ENCODE measurements at regions not wholly inside any gene's neighbourhood (a gene's known extent, or its start where the extent isn't known, plus 50 kb on each side); places are given as distances from the start of the nearest gene placed in this dataset.
"Not testable (repeated sequence)": the region's sequence is repeated elsewhere in the genome, so short reads cannot be mapped to it uniquely, and the experiment has no call there.

DNA sequence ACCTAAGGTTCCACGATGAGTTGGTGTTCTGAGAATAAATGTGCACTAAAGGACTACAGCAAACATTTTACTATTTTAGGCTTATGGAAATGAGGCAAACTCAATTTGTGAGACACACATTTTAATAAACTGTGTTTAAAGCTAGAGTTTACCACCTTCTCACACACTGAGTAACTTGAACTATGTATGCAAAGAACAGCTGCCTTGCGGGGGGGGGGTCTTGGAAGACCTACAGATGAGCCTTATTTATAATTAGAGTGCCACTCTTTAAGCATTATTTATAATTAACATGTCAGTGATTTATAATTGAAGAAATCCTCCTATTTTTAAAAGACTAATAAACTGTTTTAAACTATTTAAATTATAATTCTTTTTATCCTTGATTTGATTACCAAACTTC, 300.4 kb downstream of the DLEU7 start:
- no peak overlapping the region for H3K4me3 ChIP-seq (replicated peaks; ENCODE audit: low read depth, low read length)
- DNase-seq (ENCODE audit: low read depth), result no peak

DNA sequence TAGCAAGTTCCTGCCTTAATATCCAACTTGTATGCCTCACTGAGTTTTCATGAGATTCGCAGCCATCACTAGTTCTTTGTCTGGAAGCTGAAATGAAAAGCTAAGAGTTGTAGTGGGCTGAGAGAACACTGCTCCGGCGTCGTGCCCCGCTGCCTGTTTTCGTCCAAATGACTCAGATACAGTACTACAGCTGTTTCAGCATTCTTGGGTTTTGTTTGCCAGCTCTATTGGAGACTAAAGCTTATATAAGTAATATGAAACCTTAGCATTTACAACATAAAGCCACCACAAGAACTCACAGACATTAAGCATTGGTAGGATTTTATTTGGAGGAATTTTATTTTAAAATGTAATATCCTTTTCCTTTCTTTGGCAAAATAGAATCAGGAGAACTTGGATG, 299.7 kb downstream of the DLEU7 start:
- H3K4me3 ChIP-seq (replicated peaks; ENCODE audit: low read depth, low read length), result no peak overlapping the region
- TF ChIP-seq, protein P1, sequence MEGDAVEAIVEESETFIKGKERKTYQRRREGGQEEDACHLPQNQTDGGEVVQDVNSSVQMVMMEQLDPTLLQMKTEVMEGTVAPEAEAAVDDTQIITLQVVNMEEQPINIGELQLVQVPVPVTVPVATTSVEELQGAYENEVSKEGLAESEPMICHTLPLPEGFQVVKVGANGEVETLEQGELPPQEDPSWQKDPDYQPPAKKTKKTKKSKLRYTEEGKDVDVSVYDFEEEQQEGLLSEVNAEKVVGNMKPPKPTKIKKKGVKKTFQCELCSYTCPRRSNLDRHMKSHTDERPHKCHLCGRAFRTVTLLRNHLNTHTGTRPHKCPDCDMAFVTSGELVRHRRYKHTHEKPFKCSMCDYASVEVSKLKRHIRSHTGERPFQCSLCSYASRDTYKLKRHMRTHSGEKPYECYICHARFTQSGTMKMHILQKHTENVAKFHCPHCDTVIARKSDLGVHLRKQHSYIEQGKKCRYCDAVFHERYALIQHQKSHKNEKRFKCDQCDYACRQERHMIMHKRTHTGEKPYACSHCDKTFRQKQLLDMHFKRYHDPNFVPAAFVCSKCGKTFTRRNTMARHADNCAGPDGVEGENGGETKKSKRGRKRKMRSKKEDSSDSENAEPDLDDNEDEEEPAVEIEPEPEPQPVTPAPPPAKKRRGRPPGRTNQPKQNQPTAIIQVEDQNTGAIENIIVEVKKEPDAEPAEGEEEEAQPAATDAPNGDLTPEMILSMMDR (IDR thresholded peaks at IDR 0.05; ENCODE audit: low read length, missing control alignments), result no peak
- DNase-seq (ENCODE audit: low read depth), result peak; percentile 72

More for the DNA sequence above, 300.4 kb downstream of the DLEU7 start:
- TF ChIP-seq, protein P1 (IDR thresholded peaks at IDR 0.05; ENCODE audit: low read length, missing control alignments), result no peak

DNA sequence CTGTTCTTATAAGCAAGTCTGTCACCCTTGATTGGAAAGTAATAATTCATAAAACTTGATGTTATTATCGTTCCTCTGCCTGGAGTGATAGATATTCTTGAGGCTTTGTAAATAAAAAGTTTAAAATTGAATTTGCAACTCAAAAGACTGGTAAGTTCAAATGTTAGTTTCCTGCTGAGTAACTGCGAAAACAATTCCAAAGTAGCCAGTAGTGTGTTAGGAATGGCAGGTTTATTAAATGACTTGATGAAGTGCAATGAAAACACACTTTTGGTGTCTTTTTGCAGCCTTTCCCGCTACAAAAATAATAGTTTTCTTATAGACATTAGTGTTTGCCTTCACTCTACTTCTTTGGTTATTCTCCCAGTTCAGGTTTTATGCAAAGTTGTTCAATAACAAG, 299.3 kb downstream of the DLEU7 start:
- TF ChIP-seq, protein P1 (IDR thresholded peaks at IDR 0.05; ENCODE audit: low read length, missing control alignments), result no peak
- no peak for DNase-seq (ENCODE audit: low read depth)
- H3K4me3 ChIP-seq (replicated peaks; ENCODE audit: low read depth, low read length), result no peak overlapping the region

DNA sequence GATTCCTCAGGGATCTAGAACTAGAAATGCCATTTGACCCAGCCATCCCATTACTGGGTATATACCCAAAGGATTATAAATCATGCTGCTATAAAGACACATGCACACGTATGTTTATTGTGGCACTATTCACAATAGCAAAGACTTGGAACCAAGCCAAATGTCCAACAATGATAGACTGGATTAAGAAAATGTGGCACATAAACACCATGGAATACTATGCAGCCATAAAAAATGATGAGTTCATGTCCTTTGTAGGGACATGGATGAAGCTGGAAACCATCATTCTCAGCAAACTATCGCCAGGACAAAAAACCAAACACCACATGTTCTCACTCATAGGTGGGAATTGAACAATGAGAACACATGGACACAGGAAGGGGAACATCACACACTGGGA, 296.3 kb downstream of the DLEU7 start:
- not testable (repeated sequence) for DNase-seq (ENCODE audit: low read depth); H3K4me3 ChIP-seq (replicated peaks; ENCODE audit: low read depth, low read length)

DNA sequence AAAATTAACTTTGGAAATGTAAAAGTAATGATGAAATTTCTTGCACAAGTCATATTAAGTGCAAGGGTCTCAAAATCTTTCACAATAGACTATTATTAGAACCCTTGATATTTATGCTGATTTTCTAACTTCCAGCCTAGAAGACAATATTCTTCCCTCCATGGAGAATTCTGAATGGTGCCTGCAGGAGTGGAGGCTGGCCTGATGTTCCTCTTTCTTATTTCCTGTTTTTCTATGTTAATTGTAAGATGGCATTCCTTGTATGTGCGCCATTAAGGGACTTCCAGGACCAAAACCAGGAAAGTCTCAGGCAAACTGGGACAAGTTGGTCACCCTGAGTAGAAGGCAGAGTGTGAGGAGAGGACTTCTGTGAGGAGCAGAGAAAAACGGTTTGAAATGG, 294.9 kb downstream of the DLEU7 start:
- no peak overlapping the region for H3K4me3 ChIP-seq (replicated peaks; ENCODE audit: low read depth, low read length)
- DNase-seq (ENCODE audit: low read depth), result no peak
- TF ChIP-seq, protein P1 (IDR thresholded peaks at IDR 0.05; ENCODE audit: low read length, missing control alignments), result no peak

DNA sequence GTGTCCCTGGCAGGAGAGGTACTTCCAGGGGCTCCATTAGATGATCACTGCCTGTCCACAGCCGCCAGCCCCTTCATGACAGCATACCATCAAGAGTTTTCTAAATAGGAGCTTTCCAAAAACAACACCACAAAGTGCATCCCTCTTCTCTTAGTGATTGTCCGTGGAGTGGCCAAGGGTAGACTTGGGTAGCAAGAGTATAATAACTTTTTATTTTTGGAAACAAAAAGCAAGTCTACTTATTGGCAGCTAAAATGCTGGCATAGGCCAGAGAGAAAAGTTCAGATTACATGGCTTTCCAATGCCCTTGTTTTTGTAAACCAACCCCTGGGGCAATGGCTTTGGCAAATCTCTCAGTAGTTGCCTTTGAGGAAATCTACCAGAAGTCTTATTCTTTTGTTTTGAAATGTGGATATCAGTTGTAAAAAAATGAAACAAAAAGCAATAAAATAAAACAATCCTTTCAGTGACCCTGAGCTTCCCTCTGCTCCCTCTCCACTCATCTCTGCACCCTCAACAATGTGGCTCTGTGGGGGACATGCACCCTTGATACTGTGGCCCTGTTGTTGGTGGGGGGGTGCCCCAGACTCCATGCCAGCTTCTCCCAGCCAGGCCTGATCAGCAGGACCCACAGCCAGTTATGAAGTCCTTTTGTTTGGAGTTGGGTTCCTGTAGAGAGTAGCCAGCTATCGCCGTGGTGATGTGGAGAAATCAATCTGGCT, 294.1 kb downstream of the DLEU7 start:
- no peak for DNase-seq (ENCODE audit: low read depth)
- TF ChIP-seq, protein P1 (IDR thresholded peaks at IDR 0.05; ENCODE audit: low read length, missing control alignments), result no peak

DNA sequence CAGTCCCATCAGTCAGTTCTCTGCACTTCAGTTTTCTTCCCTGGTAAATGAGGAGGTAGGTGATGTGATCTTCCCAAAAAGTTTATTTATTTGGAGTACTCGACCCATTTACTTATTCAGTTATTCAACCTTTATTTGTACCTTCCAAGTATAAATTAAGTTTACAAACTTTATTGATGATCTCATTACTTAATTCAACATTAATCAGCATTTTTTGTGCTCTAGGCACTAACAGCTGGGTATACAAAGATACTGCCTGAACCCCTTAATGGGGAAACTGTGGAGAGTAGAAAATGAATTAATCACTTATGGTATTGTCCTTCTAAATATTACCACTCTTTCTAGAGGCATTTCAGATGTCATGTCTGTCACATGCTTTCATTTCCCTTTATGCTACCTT, 293.3 kb downstream of the DLEU7 start:
- no peak overlapping the region for H3K4me3 ChIP-seq (replicated peaks; ENCODE audit: low read depth, low read length)
- DNase-seq (ENCODE audit: low read depth), result no peak
- TF ChIP-seq, protein P1 (IDR thresholded peaks at IDR 0.05; ENCODE audit: low read length, missing control alignments), result no peak

More for the DNA sequence above, 294.1 kb downstream of the DLEU7 start:
- H3K4me3 ChIP-seq (replicated peaks; ENCODE audit: low read depth, low read length), result no peak overlapping the region

All from fibroblast of pulmonary artery (primary cell).